ENCODE measurements at regions not wholly inside any gene's neighbourhood (a gene's known extent, or its start where the extent isn't known, plus 50 kb on each side); places are given as distances from the start of the nearest gene placed in this dataset.

DNA sequence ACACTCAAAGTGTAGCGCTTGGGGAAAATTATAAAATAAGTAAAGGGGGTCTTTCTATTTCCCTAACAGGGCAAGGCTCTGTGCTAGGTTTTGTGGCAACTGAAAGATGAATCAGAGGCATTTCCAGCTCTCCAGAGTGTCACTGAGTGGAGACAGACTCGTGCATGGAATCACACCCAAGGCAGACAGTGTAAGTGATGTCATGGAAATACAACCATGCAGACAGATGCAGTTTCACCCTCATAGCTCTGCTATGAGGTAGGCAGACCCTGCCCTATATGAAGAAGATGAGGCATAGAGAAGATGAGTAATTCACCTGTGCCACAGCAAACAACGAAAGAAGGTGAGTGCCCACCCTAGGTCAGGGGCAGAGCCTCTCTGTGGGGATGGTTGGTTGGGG, 57.2 kb upstream of the PITRM1 start:
- TF ChIP-seq, protein P1, sequence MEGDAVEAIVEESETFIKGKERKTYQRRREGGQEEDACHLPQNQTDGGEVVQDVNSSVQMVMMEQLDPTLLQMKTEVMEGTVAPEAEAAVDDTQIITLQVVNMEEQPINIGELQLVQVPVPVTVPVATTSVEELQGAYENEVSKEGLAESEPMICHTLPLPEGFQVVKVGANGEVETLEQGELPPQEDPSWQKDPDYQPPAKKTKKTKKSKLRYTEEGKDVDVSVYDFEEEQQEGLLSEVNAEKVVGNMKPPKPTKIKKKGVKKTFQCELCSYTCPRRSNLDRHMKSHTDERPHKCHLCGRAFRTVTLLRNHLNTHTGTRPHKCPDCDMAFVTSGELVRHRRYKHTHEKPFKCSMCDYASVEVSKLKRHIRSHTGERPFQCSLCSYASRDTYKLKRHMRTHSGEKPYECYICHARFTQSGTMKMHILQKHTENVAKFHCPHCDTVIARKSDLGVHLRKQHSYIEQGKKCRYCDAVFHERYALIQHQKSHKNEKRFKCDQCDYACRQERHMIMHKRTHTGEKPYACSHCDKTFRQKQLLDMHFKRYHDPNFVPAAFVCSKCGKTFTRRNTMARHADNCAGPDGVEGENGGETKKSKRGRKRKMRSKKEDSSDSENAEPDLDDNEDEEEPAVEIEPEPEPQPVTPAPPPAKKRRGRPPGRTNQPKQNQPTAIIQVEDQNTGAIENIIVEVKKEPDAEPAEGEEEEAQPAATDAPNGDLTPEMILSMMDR (IDR thresholded peaks at IDR 0.05), result no peak
- TF ChIP-seq EP300 (IDR thresholded peaks at IDR 0.05) (no peak), POLR2A (IDR thresholded peaks at IDR 0.05) (no peak), POLR2AphosphoS5 (IDR thresholded peaks at IDR 0.05) (no peak)

Measured in stomach (tissue), 4 donors.